Spleen (tissue), 11 donors: ENCODE measurements at regions not wholly inside any gene's neighbourhood (a gene's known extent, or its start where the extent isn't known, plus 50 kb on each side); places are given as distances from the start of the nearest gene placed in this dataset.
"Not testable (repeated sequence)": the region's sequence is repeated elsewhere in the genome, so short reads cannot be mapped to it uniquely, and the experiment has no call there.

Source experiments
- DNase-seq: peaks from one replicate; pipeline ENCODE4 v3.0.0-alpha.2; 2020
- H3K27ac ChIP-seq, 8 donors: fragments of 200-600 bp; sonication (generic) in 7 of 8; 1 replicate in 4 of 8; 2 replicates in 4 of 8; pipeline versions ENCODE4 v1.5.0 to v1.8.0; 2016 to 2021; ENCODE audit warnings: inconsistent platforms in 4 of 8, mild to moderate bottlenecking in 4 of 8, moderate library complexity in 1 of 8
- H3K27me3 ChIP-seq, 7 donors: fragments of 200-600 bp; sonication (generic) in 6 of 7; replicated peaks in 1 of 7; 1 replicate in 4 of 7; 2 replicates in 3 of 7; pipeline versions ENCODE4 v1.5.0 to v1.8.0; 2016 to 2021; ENCODE audit warnings: inconsistent platforms in 3 of 7, mild to moderate bottlenecking in 1 of 7
- H3K36me3 ChIP-seq, 6 donors: fragments of 200-600 bp; sonication (generic) in 5 of 6; 1 replicate in 4 of 6; 2 replicates in 2 of 6; pipeline versions ENCODE4 v1.5.0 to v1.8.0; 2016 to 2021; ENCODE audit warnings: inconsistent platforms in 2 of 6
- H3K4me1 ChIP-seq, 6 donors: fragments of 200-600 bp; sonication (generic) in 5 of 6; 1 replicate in 3 of 6; 2 replicates in 3 of 6; pipeline versions ENCODE4 v1.5.0 to v1.8.0; 2016 to 2021; ENCODE audit warnings: inconsistent platforms in 3 of 6
- H3K4me3 ChIP-seq, 8 donors: fragments of 200-600 bp; sonication (generic) in 7 of 8; 1 replicate in 4 of 8; 2 replicates in 4 of 8; pipeline versions ENCODE4 v1.5.0 to v1.8.0; 2016 to 2021; ENCODE audit warnings: inconsistent platforms in 4 of 8, mild to moderate bottlenecking in 4 of 8, moderate library complexity in 2 of 8
- H3K9me3 ChIP-seq, 8 donors: fragments of 200-600 bp; sonication (generic) in 7 of 8; 1 replicate in 4 of 8; 2 replicates in 4 of 8; pipeline versions ENCODE4 v1.5.0 to v1.8.0; 2016 to 2021; ENCODE audit warnings: inconsistent platforms in 4 of 8
- CTCF ChIP-seq, 11 experiments: fragments of 200-600 bp in 7 of 11; fragments of 450-650 bp in 4 of 11; sonication (generic) in 4 of 11; IDR thresholded peaks in 8 of 11; conservative IDR thresholded peaks in 3 of 11; 1 replicate in 7 of 11; 2 replicates in 4 of 11; pipeline versions ENCODE4 v1.4.0 to v1.8.0; 2016 to 2021; ENCODE audit warnings: antibody characterized with exemption in 11 of 11, inconsistent platforms in 4 of 11, mild to moderate bottlenecking in 1 of 11
- POLR2A ChIP-seq, 3 donors: fragments of 450-650 bp; IDR thresholded peaks; one replicate each; pipeline ENCODE4 v1.5.1; 2017; ENCODE audit warnings: antibody characterized with exemption in 3 of 3, mild to moderate bottlenecking in 1 of 3
- POLR2AphosphoS5 ChIP-seq, 3 donors: sonication (generic); formaldehyde crosslinking; IDR thresholded peaks; one replicate each; pipeline ENCODE4 v1.5.1; 2017; ENCODE audit warnings: antibody characterized with exemption in 3 of 3
- WGBS, 5 donors: extraction: QIAGEN DNeasy Blood & Tissue Kit in 3 of 5; methylation state at CpG; one replicate each; pipeline versions ENCODE4 v1.1.5 to v1.1.7; 2013 to 2018; 5-methylcytosine and 5-hydroxymethylcytosine counted together
- intact Hi-C: fragments of 100-400 bp; cut with DNase I; formaldehyde crosslinking; loops from one replicate; pipeline ENCODE4 v1.15.0; 2023; ENCODE audit warnings: low total_unique reads
- donor health status: healthy with polysubstance abuse.
- donor health status: DM: no; HTN: no; CAD: no; lungs with moderate emphysema.
- donor health status: DM: no; HTN: no; CAD: no.
- donor health status: Bipolar disorder and iron deficiency.
- donor health status: healthy.
- donor health status: DM: no; HTN: no; CAD: no.
- donor health status: DM: yes; HTN: yes; CAD: no.

GRCh38 chr4:31748382-31748781, 1028.2 kb downstream of the PCDH7 start:
- Histone ChIP-seq H3K27me3 (no peaks in the 10 kb centered on the region), H3K4me1 (no peaks in the 10 kb centered on the region), H3K36me3 (no peaks in the 10 kb centered on the region), H3K4me3 (no peak overlapping the region), H3K9me3 (peaks cover 0 to 18% (median 3%) of the 10 kb centered on the region in 8 donors), H3K27ac (no peak overlapping the region)
- intact Hi-C loops = no loop called here
- WGBS, 5 donors = 79 to 100% (median 87%) methylated on average over 1 to 3 of the region's 3 CpGs
- DNase-seq = no peak
- TF ChIP-seq POLR2A (IDR thresholded peaks at IDR 0.05) (no peak), CTCF (IDR thresholded peaks at IDR 0.05 in 8 of 11, conservative IDR thresholded peaks at IDR 0.05 in 3 of 11) (no peak), POLR2AphosphoS5 (IDR thresholded peaks at IDR 0.05) (no peak)

GRCh38 chr4:31750581-31750980, 1030.4 kb downstream of the PCDH7 start:
- not testable (repeated sequence) for H3K27me3 ChIP-seq
- 86 to 96% (median 93%) methylated on average over 2 of the region's 2 CpGs for WGBS, 5 donors

GRCh38 chr4:31755751-31756150, 1035.6 kb downstream of the PCDH7 start:
- WGBS, 5 donors = 63 to 87% (median 70%) methylated on average over 4 of the region's 4 CpGs
- Histone ChIP-seq H3K4me1 (no peaks in the 10 kb centered on the region), H3K27me3 (no peaks in the 10 kb centered on the region), H3K4me3 (no peak overlapping the region), H3K36me3 (no peaks in the 10 kb centered on the region), H3K9me3 (peaks cover 0 to 13% (median 0%) of the 10 kb centered on the region in 8 donors), H3K27ac (no peak overlapping the region)
- DNase-seq = no peak
- intact Hi-C loops = no loop called here
- TF ChIP-seq POLR2AphosphoS5 (IDR thresholded peaks at IDR 0.05) (no peak), CTCF (IDR thresholded peaks at IDR 0.05 in 8 of 11, conservative IDR thresholded peaks at IDR 0.05 in 3 of 11) (no peak), POLR2A (IDR thresholded peaks at IDR 0.05) (no peak)

More at GRCh38 chr4:31750581-31750980, 1030.4 kb downstream of the PCDH7 start:
- H3K4me3 ChIP-seq, DNase-seq, H3K4me1 ChIP-seq, H3K27ac ChIP-seq, intact Hi-C loops, H3K36me3 ChIP-seq: not testable (repeated sequence)
- peaks cover 0 to 18% (median 3%) of the 10 kb centered on the region in 8 donors for H3K9me3 ChIP-seq

- no peak for DNase-seq
Observed at GRCh38 chr4:31768756-31769155, 1048.6 kb downstream of the PCDH7 start.

More at GRCh38 chr4:31768756-31769155, 1048.6 kb downstream of the PCDH7 start:
- Histone ChIP-seq H3K9me3 (peaks cover 0 to 11% (median 0%) of the 10 kb centered on the region in 8 donors), H3K4me1 (no peaks in the 10 kb centered on the region), H3K27me3 (no peaks in the 10 kb centered on the region), H3K36me3 (no peaks in the 10 kb centered on the region), H3K27ac (no peak overlapping the region), H3K4me3 (no peak overlapping the region)
- TF ChIP-seq POLR2AphosphoS5 (IDR thresholded peaks at IDR 0.05) (no peak), POLR2A (IDR thresholded peaks at IDR 0.05) (no peak), CTCF (IDR thresholded peaks at IDR 0.05 in 8 of 11, conservative IDR thresholded peaks at IDR 0.05 in 3 of 11) (no peak)
- intact Hi-C loops = no loop called here
